B cell (primary cell): ENCODE measurements at regions not wholly inside any gene's neighbourhood (a gene's known extent, or its start where the extent isn't known, plus 50 kb on each side); places are given as distances from the start of the nearest gene placed in this dataset.

Experiments
- ATAC-seq: fragments of 200-7000 bp; cut with Tn5 transposase; one replicate; pipeline ENCODE4 v1.10.0; 2021; ENCODE audit warnings: low read depth, mild to moderate bottlenecking, moderate number of reproducible peaks, moderate library complexity
- CTCF ChIA-PET: fragments of 350-600 bp; sonication (Branson Sonifier 250); formaldehyde crosslinking; loops from one replicate; lab custom pipeline; 2021; ENCODE audit warnings: antibody characterized with exemption, inconsistent platforms; lab: Charles Lee
- POLR2A ChIA-PET: fragments of 350-600 bp; sonication (Branson Sonifier 250); formaldehyde crosslinking; loops from one replicate; lab custom pipeline; 2021; ENCODE audit warnings: antibody characterized with exemption; lab: Charles Lee
- DNase-seq: peaks from one replicate; pipeline ENCODE4 v3.0.0; 2013
- H2AFZ ChIP-seq: 2 replicates; pipeline ENCODE4 v1.6.1; 2012; ENCODE audit warnings: mild to moderate bottlenecking, low read depth, low read length; ENCODE audit not compliant: insufficient read depth, poor library complexity, severe bottlenecking
- H3K27ac ChIP-seq, 2 donors: 1 replicate in 1 of 2; 2 replicates in 1 of 2; pipeline ENCODE4 v1.5.1; 2012 to 2013; ENCODE audit warnings: low read length in 2 of 2, mild to moderate bottlenecking in 2 of 2, moderate library complexity in 1 of 2
- H3K27me3 ChIP-seq, 4 experiments: fragments of 200-600 bp in 1 of 4; sonication (generic) in 1 of 4; replicated peaks in 1 of 4; 1 replicate in 2 of 4; 2 replicates in 2 of 4; pipeline versions ENCODE4 v1.6.1 to v1.7.0; 2013 to 2016; ENCODE audit warnings: low read length in 3 of 4, mild to moderate bottlenecking in 2 of 4, mixed read lengths in 1 of 4, moderate library complexity in 1 of 4; ENCODE audit not compliant: insufficient read depth in 4 of 4, control insufficient read depth in 3 of 4; ENCODE audit errors: control extremely low read depth in 1 of 4
- H3K36me3 ChIP-seq, 2 experiments: replicated peaks in 1 of 2; 1 replicate in 1 of 2; 2 replicates in 1 of 2; pipeline versions ENCODE4 v1.6.1 to v1.7.1; 2013; ENCODE audit warnings: low read length in 1 of 2; ENCODE audit not compliant: insufficient read depth in 2 of 2, control insufficient read depth in 1 of 2; ENCODE audit errors: control extremely low read depth in 1 of 2, extremely low read depth in 1 of 2
- H3K4me1 ChIP-seq, 2 donors: fragments of 200-600 bp in 1 of 2; sonication (generic) in 1 of 2; 1 replicate in 1 of 2; 2 replicates in 1 of 2; pipeline versions ENCODE4 v1.5.1 to v1.6.1; 2013 to 2017; ENCODE audit warnings: low read length in 2 of 2; ENCODE audit not compliant: control insufficient read depth in 2 of 2, insufficient read depth in 2 of 2
- H3K4me2 ChIP-seq: replicated peaks from 2 replicates; pipeline ENCODE3; 2012; ENCODE audit warnings: mild to moderate bottlenecking, low read depth, low read length; ENCODE audit not compliant: poor library complexity, severe bottlenecking
- H3K4me3 ChIP-seq, 5 experiments: fragments of 200-600 bp in 1 of 5; sonication (generic) in 1 of 5; 1 replicate in 3 of 5; 2 replicates in 2 of 5; pipeline versions ENCODE4 v1.5.1 to v1.7.0; 2011 to 2016; ENCODE audit warnings: low read length in 4 of 5, mild to moderate bottlenecking in 4 of 5, low read depth in 2 of 5, control low read depth in 1 of 5, moderate library complexity in 1 of 5; ENCODE audit not compliant: insufficient read depth in 1 of 5; ENCODE audit errors: control extremely low read depth in 1 of 5, extremely low read depth in 1 of 5
- H3K79me2 ChIP-seq: fragments of 200-600 bp; sonication (generic); one replicate; pipeline ENCODE4 v1.6.0; 2016; ENCODE audit warnings: low read length; ENCODE audit not compliant: control insufficient read depth, insufficient read depth
- H3K9ac ChIP-seq: fragments of 200-600 bp; sonication (generic); 2 replicates; pipeline ENCODE4 v1.6.1; 2017; ENCODE audit warnings: mild to moderate bottlenecking, low read length, moderate library complexity
- H3K9me3 ChIP-seq, 3 donors: one replicate each; pipeline versions ENCODE4 v1.6.1 to v1.7.1; 2013; ENCODE audit warnings: low read length in 2 of 3; ENCODE audit not compliant: control insufficient read depth in 2 of 3, insufficient read depth in 1 of 3; ENCODE audit errors: control extremely low read depth in 1 of 3
- H4K20me1 ChIP-seq: 2 replicates; pipeline ENCODE4 v1.6.0; 2012; ENCODE audit warnings: mild to moderate bottlenecking, low read length; ENCODE audit not compliant: insufficient read depth, control insufficient read depth, poor library complexity, severe bottlenecking
- H3K27ac Mint-ChIP-seq: one replicate; pipeline ENCODE4 v1.8.0; 2021; ENCODE audit warnings: mixed read lengths
- H3K27me3 Mint-ChIP-seq: one replicate; pipeline ENCODE4 v1.8.0; 2021; ENCODE audit warnings: mixed read lengths
- H3K4me1 Mint-ChIP-seq: one replicate; pipeline ENCODE4 v1.8.0; 2021; ENCODE audit warnings: mixed read lengths
- H3K4me3 Mint-ChIP-seq: one replicate; pipeline ENCODE4 v1.8.0; 2021; ENCODE audit warnings: mixed read lengths
- H3K9me3 Mint-ChIP-seq: one replicate; pipeline ENCODE4 v1.8.0; 2022; ENCODE audit warnings: mixed read lengths; ENCODE audit not compliant: insufficient read depth
- EZH2 ChIP-seq: IDR thresholded peaks from 2 replicates; pipeline ENCODE4 v1.6.1; 2012; ENCODE audit warnings: borderline replicate concordance, low read depth, mild to moderate bottlenecking, moderate library complexity, low read length; ENCODE audit not compliant: insufficient read depth, poor library complexity, severe bottlenecking
- WGBS: methylation state at CpG from one replicate; pipeline ENCODE4 v1.1.5; 2013; ENCODE audit warnings: missing lambda C conversion rate; ENCODE audit not compliant: insufficient coverage; 5-methylcytosine and 5-hydroxymethylcytosine counted together
- intact Hi-C: fragments of 100-400 bp; cut with micrococcal nuclease; formaldehyde crosslinking; loops from one replicate; pipeline ENCODE4 v1.10.0; 2022
- TF ChIP-seq, protein P1 (sequence below): fragments of 200-600 bp; IDR thresholded peaks from one replicate; pipeline ENCODE4 v1.8.0; 2022; ENCODE audit warnings: antibody characterized with exemption, mild to moderate bottlenecking

DNA sequence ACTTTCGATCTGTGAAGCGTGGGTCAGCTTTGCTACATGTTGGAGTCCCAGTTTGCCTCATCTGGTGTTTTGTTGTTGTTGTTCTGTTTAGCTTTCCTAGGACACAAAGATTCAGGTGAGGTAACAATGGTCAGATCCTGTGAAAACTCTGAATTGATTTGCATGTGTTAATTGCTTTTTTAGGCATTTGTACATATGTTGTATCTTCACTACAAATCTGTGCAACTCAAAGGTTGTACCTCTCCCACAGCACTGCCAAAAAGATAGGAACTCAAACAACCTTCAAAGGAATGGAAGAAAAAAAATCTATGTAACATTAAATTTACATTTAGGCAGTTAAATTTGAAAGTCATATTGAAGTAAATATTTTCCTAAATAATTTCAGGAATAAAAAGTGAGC is 518.5 kb upstream of the TENM4 start:
- H2AFZ ChIP-seq, result no peak overlapping the region
- Mint-ChIP-seq H3K9me3 (peaks cover 10% of the 10 kb centered on the region), H3K27ac (no peak overlapping the region), H3K27me3 (no peaks in the 10 kb centered on the region), H3K4me3 (no peak overlapping the region), H3K4me1 (no peaks in the 10 kb centered on the region)
- DNase-seq (no peak), ATAC-seq (no peak)
- intact Hi-C loops, result no loop called here
- H3K9ac ChIP-seq, result no peak overlapping the region
- no peak for TF ChIP-seq EZH2
- TF ChIP-seq, protein P1, sequence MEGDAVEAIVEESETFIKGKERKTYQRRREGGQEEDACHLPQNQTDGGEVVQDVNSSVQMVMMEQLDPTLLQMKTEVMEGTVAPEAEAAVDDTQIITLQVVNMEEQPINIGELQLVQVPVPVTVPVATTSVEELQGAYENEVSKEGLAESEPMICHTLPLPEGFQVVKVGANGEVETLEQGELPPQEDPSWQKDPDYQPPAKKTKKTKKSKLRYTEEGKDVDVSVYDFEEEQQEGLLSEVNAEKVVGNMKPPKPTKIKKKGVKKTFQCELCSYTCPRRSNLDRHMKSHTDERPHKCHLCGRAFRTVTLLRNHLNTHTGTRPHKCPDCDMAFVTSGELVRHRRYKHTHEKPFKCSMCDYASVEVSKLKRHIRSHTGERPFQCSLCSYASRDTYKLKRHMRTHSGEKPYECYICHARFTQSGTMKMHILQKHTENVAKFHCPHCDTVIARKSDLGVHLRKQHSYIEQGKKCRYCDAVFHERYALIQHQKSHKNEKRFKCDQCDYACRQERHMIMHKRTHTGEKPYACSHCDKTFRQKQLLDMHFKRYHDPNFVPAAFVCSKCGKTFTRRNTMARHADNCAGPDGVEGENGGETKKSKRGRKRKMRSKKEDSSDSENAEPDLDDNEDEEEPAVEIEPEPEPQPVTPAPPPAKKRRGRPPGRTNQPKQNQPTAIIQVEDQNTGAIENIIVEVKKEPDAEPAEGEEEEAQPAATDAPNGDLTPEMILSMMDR, result no peak
- WGBS, result 71% methylated on average over 2 of the region's 2 CpGs
- H3K27me3 ChIP-seq, result no peaks in the 10 kb centered on the region
- no peaks in the 10 kb centered on the region for H3K4me1 ChIP-seq
- H3K36me3 ChIP-seq, result no peaks in the 10 kb centered on the region
- peaks cover 0 to 10% (median 7%) of the 10 kb centered on the region in 3 donors for H3K9me3 ChIP-seq
- H3K27ac ChIP-seq, result no peak overlapping the region
- ChIA-PET POLR2A (no interaction called here), CTCF (no interaction called here)
- H4K20me1 ChIP-seq, result no peaks in the 10 kb centered on the region
- no peak overlapping the region for H3K4me3 ChIP-seq
- no peak overlapping the region for H3K4me2 ChIP-seq
- H3K79me2 ChIP-seq, result no peaks in the 10 kb centered on the region

DNA sequence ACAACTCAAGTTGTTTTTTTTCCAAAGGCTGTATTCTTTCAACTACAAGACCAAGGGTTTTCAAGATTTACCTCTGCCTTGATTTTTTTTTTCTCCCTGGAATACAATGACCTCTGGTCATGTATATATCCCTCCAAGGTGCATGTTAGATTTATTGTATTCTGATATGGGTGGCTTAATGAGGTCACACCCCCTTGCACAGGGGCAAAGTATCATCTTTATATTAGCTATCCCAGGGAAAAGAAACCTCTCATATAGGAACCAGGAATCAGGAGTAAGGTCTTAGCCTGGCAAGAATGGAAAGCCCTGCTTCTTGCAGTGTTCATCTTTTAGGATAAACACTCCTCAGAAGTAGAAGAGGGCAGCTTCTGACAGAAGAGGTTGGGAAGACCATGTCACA is 516.9 kb upstream of the TENM4 start:
- peaks cover 0 to 7% (median 5%) of the 10 kb centered on the region in 3 donors for H3K9me3 ChIP-seq
- no peak overlapping the region for H3K27ac ChIP-seq
- no peaks in the 10 kb centered on the region for H3K36me3 ChIP-seq
- intact Hi-C loops, result no loop called here
- no peaks in the 10 kb centered on the region for H3K4me1 ChIP-seq
- no peaks in the 10 kb centered on the region for H4K20me1 ChIP-seq
- H3K4me2 ChIP-seq, result no peak overlapping the region
- ChIA-PET CTCF (no interaction called here), POLR2A (no interaction called here)
- H3K9ac ChIP-seq, result no peak overlapping the region
- no peaks in the 10 kb centered on the region for H3K27me3 ChIP-seq
- ATAC-seq, result no peak
- H3K4me3 Mint-ChIP-seq, result no peak overlapping the region
- no peak for TF ChIP-seq EZH2
- TF ChIP-seq, protein P1, result no peak
- H3K79me2 ChIP-seq, result no peaks in the 10 kb centered on the region
- H3K27me3 Mint-ChIP-seq, result no peaks in the 10 kb centered on the region
- no peak overlapping the region for H3K27ac Mint-ChIP-seq
- H3K9me3 Mint-ChIP-seq, result peaks cover 8% of the 10 kb centered on the region
- no peaks in the 10 kb centered on the region for H3K4me1 Mint-ChIP-seq
- DNase-seq, result no peak
- no peak overlapping the region for H3K4me3 ChIP-seq
- H2AFZ ChIP-seq, result no peak overlapping the region
